ENCODE measurements at regions not wholly inside any gene's neighbourhood (a gene's known extent, or its start where the extent isn't known, plus 50 kb on each side); places are given as distances from the start of the nearest gene placed in this dataset.

GRCh38 chr4:107278791-107279483 is 242.8 kb upstream of the DKK2 start:
- TF ChIP-seq EZH2 (IDR thresholded peaks at IDR 0.05; ENCODE audit: low read length, missing control alignments), result no peak
- TF ChIP-seq CTCF (conservative IDR thresholded peaks at IDR 0.05 in 1 of 2, IDR thresholded peaks at IDR 0.05 in 1 of 2; ENCODE audit: low read depth in 1 of 2, low read length in 2 of 2), result no peak
